Mesenchymal stem cell (in vitro differentiated cells and primary cell): ENCODE measurements at regions not wholly inside any gene's neighbourhood (a gene's known extent, or its start where the extent isn't known, plus 50 kb on each side); places are given as distances from the start of the nearest gene placed in this dataset.

Source experiments
- DNase-seq: peaks from one replicate; pipeline ENCODE4 v3.0.0-alpha.2; 2013
- H2AFZ ChIP-seq: one replicate; pipeline ENCODE4 v1.6.1; 2013; ENCODE audit warnings: low read depth, mild to moderate bottlenecking, control low read depth, inconsistent platforms, low read length, moderate library complexity
- H2AK5ac ChIP-seq: 2 replicates; pipeline ENCODE4 v1.6.1; 2013; ENCODE audit warnings: low read length, moderate library complexity, mild to moderate bottlenecking, inconsistent platforms; ENCODE audit not compliant: severe bottlenecking
- H2BK120ac ChIP-seq: one replicate; pipeline ENCODE4 v1.6.1; 2013; ENCODE audit warnings: low read depth, mild to moderate bottlenecking, inconsistent platforms, low read length, moderate library complexity
- H2BK12ac ChIP-seq, 2 experiments: one replicate each; pipeline ENCODE4 v1.6.1; 2013; ENCODE audit warnings: inconsistent platforms in 2 of 2, low read length in 2 of 2, mild to moderate bottlenecking in 2 of 2, moderate library complexity in 2 of 2, control low read depth in 1 of 2
- H2BK15ac ChIP-seq: one replicate; pipeline ENCODE4 v1.6.1; 2013; ENCODE audit warnings: mild to moderate bottlenecking, low read depth, inconsistent platforms; ENCODE audit not compliant: poor library complexity, severe bottlenecking
- H2BK5ac ChIP-seq: 2 replicates; pipeline ENCODE4 v1.6.1; 2013; ENCODE audit warnings: low read depth, mild to moderate bottlenecking, low read length, control low read depth, inconsistent platforms; ENCODE audit not compliant: poor library complexity, severe bottlenecking
- H3K14ac ChIP-seq, 2 experiments: one replicate each; pipeline ENCODE4 v1.6.1; 2013; ENCODE audit warnings: inconsistent platforms in 2 of 2, low read length in 2 of 2, control low read depth in 1 of 2, mild to moderate bottlenecking in 1 of 2, moderate library complexity in 1 of 2
- H3K18ac ChIP-seq, 2 experiments: one replicate each; pipeline ENCODE4 v1.6.1; 2013; ENCODE audit warnings: inconsistent platforms in 2 of 2, low read length in 2 of 2, control low read depth in 1 of 2, low read depth in 1 of 2, mild to moderate bottlenecking in 1 of 2
- H3K23ac ChIP-seq, 2 experiments: one replicate each; pipeline ENCODE4 v1.6.1; 2013; ENCODE audit warnings: inconsistent platforms in 2 of 2, low read length in 2 of 2, mild to moderate bottlenecking in 2 of 2, moderate library complexity in 2 of 2, control low read depth in 1 of 2
- H3K27ac ChIP-seq: 2 replicates; pipeline ENCODE4 v1.5.1; 2013; ENCODE audit warnings: mild to moderate bottlenecking, moderate library complexity, low read length, control low read depth, inconsistent platforms; ENCODE audit not compliant: poor library complexity, severe bottlenecking
- H3K27me3 ChIP-seq, 2 experiments: 2 replicates each; pipeline versions ENCODE4 v1.6.1 to v1.7.0; 2013; ENCODE audit warnings: low read length in 2 of 2, mild to moderate bottlenecking in 2 of 2, moderate library complexity in 2 of 2, control low read depth in 1 of 2, inconsistent platforms in 1 of 2; ENCODE audit not compliant: control insufficient read depth in 1 of 2, insufficient read depth in 1 of 2
- H3K36me3 ChIP-seq, 2 experiments: 2 replicates each; pipeline versions ENCODE4 v1.6.1 to v1.7.0; 2013; ENCODE audit warnings: low read length in 2 of 2, control low read depth in 1 of 2, inconsistent platforms in 1 of 2, low read depth in 1 of 2, mild to moderate bottlenecking in 1 of 2; ENCODE audit not compliant: insufficient read depth in 2 of 2, control insufficient read depth in 1 of 2
- H3K4ac ChIP-seq, 2 experiments: one replicate each; pipeline ENCODE4 v1.6.1; 2013; ENCODE audit warnings: inconsistent platforms in 2 of 2, low read length in 2 of 2, mild to moderate bottlenecking in 2 of 2, moderate library complexity in 2 of 2, control low read depth in 1 of 2, low read depth in 1 of 2
- H3K4me1 ChIP-seq: 2 replicates; pipeline ENCODE4 v1.6.1; 2013; ENCODE audit warnings: low read depth, low read length, control low read depth; ENCODE audit not compliant: control insufficient read depth, insufficient read depth
- H3K4me2 ChIP-seq: 2 replicates; pipeline ENCODE4 v1.6.1; 2013; ENCODE audit warnings: low read length, mild to moderate bottlenecking, inconsistent platforms; ENCODE audit not compliant: poor library complexity, severe bottlenecking
- H3K4me3 ChIP-seq, 2 experiments: 2 replicates each; pipeline versions ENCODE4 v1.5.1 to v1.7.0; 2013; ENCODE audit warnings: low read length in 2 of 2, mild to moderate bottlenecking in 2 of 2, control low read depth in 1 of 2, low read depth in 1 of 2; ENCODE audit not compliant: insufficient read depth in 1 of 2
- H3K79me1 ChIP-seq: replicated peaks from 2 replicates; pipeline ENCODE4 v1.6.1; 2013; ENCODE audit warnings: mild to moderate bottlenecking, control low read depth, low read length, inconsistent platforms; ENCODE audit not compliant: poor library complexity, severe bottlenecking
- H3K9ac ChIP-seq: 2 replicates; pipeline ENCODE4 v1.7.0; 2013; ENCODE audit warnings: mild to moderate bottlenecking, low read length, moderate library complexity
- H3K9me3 ChIP-seq: 2 replicates; pipeline ENCODE4 v1.7.0; 2013; ENCODE audit warnings: mild to moderate bottlenecking, low read length; ENCODE audit not compliant: control insufficient read depth
- H4K8ac ChIP-seq: one replicate; pipeline ENCODE4 v1.6.1; 2013; ENCODE audit warnings: inconsistent platforms, mild to moderate bottlenecking, low read length, moderate library complexity
- H4K91ac ChIP-seq: one replicate; pipeline ENCODE4 v1.6.1; 2013; ENCODE audit warnings: mild to moderate bottlenecking, low read length, inconsistent platforms
- WGBS: methylation state at CpG from one replicate; pipeline ENCODE4 v1.1.7; 2013; ENCODE audit warnings: mixed read lengths; 5-methylcytosine and 5-hydroxymethylcytosine counted together

DNA sequence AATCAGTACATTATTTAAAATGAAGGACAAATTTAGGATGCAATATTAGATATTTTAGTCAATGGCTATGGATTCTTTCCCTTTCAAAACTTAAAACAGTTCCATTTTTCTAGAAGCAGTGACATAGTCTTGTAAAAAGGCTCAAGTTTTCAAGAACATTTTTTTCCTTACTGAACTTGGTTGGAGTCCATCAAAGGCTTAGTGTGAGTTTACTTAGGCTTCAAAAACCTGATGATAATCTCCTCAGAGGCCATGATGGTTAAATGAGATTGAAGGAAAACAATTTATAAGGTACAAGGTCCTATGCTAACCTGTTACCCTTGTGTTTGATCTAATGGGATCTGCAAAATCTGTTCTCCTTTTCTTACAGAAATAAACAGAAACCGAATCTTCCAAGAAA lies 531.8 kb downstream of the UTRN start:
- no peak overlapping the region for H3K18ac ChIP-seq
- H2BK5ac ChIP-seq, result no peak overlapping the region
- H3K27ac ChIP-seq, result no peak overlapping the region
- no peak overlapping the region for H3K4me3 ChIP-seq
- no peak overlapping the region for H2BK120ac ChIP-seq
- H3K79me1 ChIP-seq, result peaks cover 5% of the 10 kb centered on the region
- no peak overlapping the region for H3K4me2 ChIP-seq
- H3K27me3 ChIP-seq, result no peaks in the 10 kb centered on the region
- H3K14ac ChIP-seq, result no peak overlapping the region
- no peak overlapping the region for H4K8ac ChIP-seq
- no peak overlapping the region for H2BK15ac ChIP-seq
- DNase-seq, result no peak
- peaks cover 4% of the 10 kb centered on the region for H3K4me1 ChIP-seq
- H4K91ac ChIP-seq, result no peak overlapping the region
- no peak overlapping the region for H2AFZ ChIP-seq
- no peaks in the 10 kb centered on the region for H3K9me3 ChIP-seq
- H3K23ac ChIP-seq, result no peak overlapping the region
- H2BK12ac ChIP-seq, result no peak overlapping the region
- H2AK5ac ChIP-seq, result no peak overlapping the region
- WGBS, result no CpG with 5 or more reads among the region's 1 CpG
- H3K36me3 ChIP-seq, result peaks cover 2 to 24% of the 10 kb centered on the region in 2 experiments
- no peak overlapping the region for H3K4ac ChIP-seq
- no peak overlapping the region for H3K9ac ChIP-seq

GRCh38 chr6:144820270-144820669 lies 535.1 kb downstream of the UTRN start:
- H2BK120ac ChIP-seq, result no peak overlapping the region
- H2AK5ac ChIP-seq, result no peak overlapping the region
- H2AFZ ChIP-seq, result no peak overlapping the region
- H3K27me3 ChIP-seq, result no peaks in the 10 kb centered on the region
- no peak overlapping the region for H3K23ac ChIP-seq
- no peak overlapping the region for H2BK12ac ChIP-seq
- H3K14ac ChIP-seq, result no peak overlapping the region
- H2BK5ac ChIP-seq, result no peak overlapping the region
- no peak overlapping the region for H3K4ac ChIP-seq
- no peak overlapping the region for H3K27ac ChIP-seq
- no peak overlapping the region for H4K8ac ChIP-seq
- H3K36me3 ChIP-seq, result peaks cover 0 to 26% of the 10 kb centered on the region in 2 experiments
- no peak overlapping the region for H2BK15ac ChIP-seq
- no peak overlapping the region for H3K18ac ChIP-seq
- H3K4me3 ChIP-seq, result no peak overlapping the region
- H3K9me3 ChIP-seq, result no peaks in the 10 kb centered on the region
- peaks cover 4% of the 10 kb centered on the region for H3K79me1 ChIP-seq
- no peak overlapping the region for H4K91ac ChIP-seq
- peaks cover 4% of the 10 kb centered on the region for H3K4me1 ChIP-seq
- H3K9ac ChIP-seq, result no peak overlapping the region
- DNase-seq, result no peak
- no peak overlapping the region for H3K4me2 ChIP-seq
- WGBS, result 83% methylated on average over 1 of the region's 1 CpG

DNA sequence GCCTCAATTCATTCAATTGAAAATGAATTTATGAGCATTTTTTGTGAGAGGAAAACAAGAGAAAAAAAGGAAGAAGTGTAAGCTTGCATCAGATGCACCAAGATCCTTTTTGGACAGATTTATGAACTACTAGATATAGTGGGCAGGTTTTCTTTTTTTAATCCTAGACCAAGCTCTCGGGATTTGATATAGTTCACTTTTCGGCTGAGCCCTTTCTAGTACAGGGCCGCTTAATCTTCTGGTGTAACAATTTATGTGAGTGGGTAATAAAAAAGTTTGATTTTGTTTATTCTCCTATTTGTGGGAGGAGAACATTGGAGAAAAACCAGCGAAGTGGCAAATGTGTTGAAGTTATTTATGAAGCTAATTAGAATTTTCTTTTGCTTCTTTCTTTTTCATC lies 538.0 kb downstream of the UTRN start:
- Histone ChIP-seq H3K18ac (no peak overlapping the region), H2BK5ac (no peak overlapping the region), H3K4me1 (peaks cover 4% of the 10 kb centered on the region), H3K9me3 (no peaks in the 10 kb centered on the region), H3K4me2 (no peak overlapping the region), H2AFZ (no peak overlapping the region), H3K4ac (no peak overlapping the region), H4K91ac (no peak overlapping the region), H3K27ac (no peak overlapping the region), H3K79me1 (peaks cover 4% of the 10 kb centered on the region), H4K8ac (no peak overlapping the region), H3K23ac (no peak overlapping the region), H3K27me3 (no peaks in the 10 kb centered on the region), H2BK120ac (no peak overlapping the region), H3K4me3 (no peak overlapping the region), H2AK5ac (no peak overlapping the region), H2BK15ac (no peak overlapping the region), H3K14ac (no peak overlapping the region), H3K36me3 (peaks cover 0 to 37% of the 10 kb centered on the region in 2 experiments), H3K9ac (no peak overlapping the region), H2BK12ac (no peak overlapping the region)
- 92% methylated on average over 4 of the region's 4 CpGs for WGBS
- no peak for DNase-seq

DNA sequence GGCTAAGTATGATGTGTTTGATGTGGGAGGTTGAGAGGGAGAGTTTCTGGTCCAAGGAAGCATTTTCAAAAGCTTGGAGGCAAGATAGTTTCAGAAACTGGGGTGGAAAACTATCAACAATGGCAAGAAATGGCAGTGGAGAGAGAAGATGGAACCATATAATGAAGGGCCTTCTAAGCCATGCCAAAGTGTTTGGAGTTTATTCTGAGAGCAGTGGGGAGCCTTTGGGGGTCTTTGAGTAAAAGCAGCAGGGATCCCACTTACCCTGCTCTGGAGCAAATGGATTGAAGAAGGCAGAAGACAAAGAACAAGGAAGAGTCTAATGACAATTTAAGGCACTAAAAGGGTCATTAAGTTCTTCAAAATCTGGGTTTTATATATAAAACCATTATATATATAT lies 538.9 kb downstream of the UTRN start:
- Histone ChIP-seq H3K9me3 (no peaks in the 10 kb centered on the region), H2BK12ac (no peak overlapping the region), H2AK5ac (no peak overlapping the region), H3K4me2 (no peak overlapping the region), H2BK15ac (no peak overlapping the region), H4K8ac (no peak overlapping the region), H3K4me1 (peaks cover 3% of the 10 kb centered on the region), H4K91ac (no peak overlapping the region), H3K18ac (no peak overlapping the region), H3K36me3 (peaks cover 0 to 46% of the 10 kb centered on the region in 2 experiments), H3K23ac (no peak overlapping the region), H2BK120ac (no peak overlapping the region), H3K4ac (no peak overlapping the region), H2AFZ (no peak overlapping the region), H3K79me1 (peaks cover 4% of the 10 kb centered on the region), H3K14ac (no peak overlapping the region), H3K27me3 (no peaks in the 10 kb centered on the region), H3K4me3 (no peak overlapping the region), H3K27ac (no peak overlapping the region), H3K9ac (no peak overlapping the region), H2BK5ac (no peak overlapping the region)
- DNase-seq, result no peak
